Right lobe of liver (tissue), 6 donors: ENCODE measurements at regions not wholly inside any gene's neighbourhood (a gene's known extent, or its start where the extent isn't known, plus 50 kb on each side); places are given as distances from the start of the nearest gene placed in this dataset.

ENCODE experiments used
- ATAC-seq, 4 donors: fragments of 200-7000 bp; cut with Tn5 transposase; one replicate each; pipeline ENCODE4 v1.9.1; 2020; ENCODE audit warnings: mild to moderate bottlenecking in 4 of 4, moderate library complexity in 4 of 4
- DNase-seq, 3 donors: peaks; one replicate each; pipeline ENCODE4 v3.0.0-alpha.2; 2020
- H3K27ac ChIP-seq, 3 donors: fragments of 200-600 bp; one replicate each; pipeline ENCODE4 v1.8.0; 2022
- H3K27me3 ChIP-seq, 2 donors: fragments of 200-600 bp; one replicate each; pipeline ENCODE4 v1.8.0; 2022
- H3K36me3 ChIP-seq, 4 donors: fragments of 200-600 bp; sonication (generic) in 1 of 4; one replicate each; pipeline versions ENCODE4 v1.5.1 to v1.8.0; 2017 to 2022; ENCODE audit warnings: control low read depth in 1 of 4
- H3K4me1 ChIP-seq, 4 donors: fragments of 200-600 bp; sonication (generic) in 1 of 4; one replicate each; pipeline versions ENCODE4 v1.5.1 to v1.8.0; 2017 to 2022; ENCODE audit warnings: control low read depth in 1 of 4
- H3K4me3 ChIP-seq, 3 donors: fragments of 200-600 bp; one replicate each; pipeline ENCODE4 v1.8.0; 2022
- H3K9me3 ChIP-seq, 4 donors: fragments of 200-600 bp; sonication (generic) in 1 of 4; one replicate each; pipeline versions ENCODE4 v1.5.1 to v1.8.0; 2017 to 2022; ENCODE audit warnings: control low read depth in 1 of 4
- POLR2A ChIP-seq: fragments of 450-650 bp; IDR thresholded peaks from one replicate; pipeline ENCODE4 v1.6.1; 2017; ENCODE audit warnings: antibody characterized with exemption, mild to moderate bottlenecking
- WGBS: methylation state at CpG from one replicate; pipeline ENCODE4 v1.1.6; 2018; ENCODE audit warnings: low coverage, low lambda C conversion rate; ENCODE audit not compliant: insufficient coverage; ENCODE audit errors: missing lambda C conversion rate; 5-methylcytosine and 5-hydroxymethylcytosine counted together
- intact Hi-C, 2 donors: fragments of 100-400 bp; cut with DNase I; formaldehyde crosslinking; loops; one replicate each; pipeline versions ENCODE4 v1.11.2 to v1.14.1; 2022
- TF ChIP-seq, protein P1 (sequence below), 4 donors: fragments of 200-600 bp in 3 of 4; fragments of 450-650 bp in 1 of 4; IDR thresholded peaks; one replicate each; pipeline versions ENCODE4 v1.5.1 to v1.8.0; 2016 to 2022; ENCODE audit warnings: antibody characterized with exemption in 4 of 4, mild to moderate bottlenecking in 2 of 4
- donor health status: DM: no; HTN: yes; CAD: no.
- donor health status: DM: no; HTN: no; CAD: no.
- donor health status: DM: no; HTN: no; CAD: no.
- donor health status: DM: no; HTN: yes; CAD: no.
- donor health status: DM: no; HTN: yes; CAD: no.

DNA sequence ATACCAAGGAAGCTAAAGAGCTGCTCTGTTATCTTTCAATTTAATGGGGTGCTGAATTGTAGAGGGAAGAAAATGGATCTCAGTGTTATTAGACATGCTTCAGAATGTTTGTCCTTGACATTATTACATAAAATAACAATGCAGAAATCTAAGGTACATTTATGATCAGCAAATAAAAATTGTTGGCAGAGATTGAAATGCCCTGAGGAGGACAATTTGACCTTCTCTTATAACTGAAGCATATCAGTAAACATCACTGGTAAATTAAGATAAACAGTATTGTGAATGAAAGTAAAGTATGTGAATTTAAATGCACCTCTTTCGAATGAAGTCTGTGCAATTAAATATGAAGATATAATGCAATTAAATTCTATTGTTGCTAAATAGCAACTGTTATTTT is 1362.1 kb upstream of the ATXN8OS start:
- H3K27me3 ChIP-seq = no peaks in the 10 kb centered on the region
- 33% methylated on average over 1 of the region's 1 CpG for WGBS
- TF ChIP-seq POLR2A = no peak
- TF ChIP-seq, protein P1, sequence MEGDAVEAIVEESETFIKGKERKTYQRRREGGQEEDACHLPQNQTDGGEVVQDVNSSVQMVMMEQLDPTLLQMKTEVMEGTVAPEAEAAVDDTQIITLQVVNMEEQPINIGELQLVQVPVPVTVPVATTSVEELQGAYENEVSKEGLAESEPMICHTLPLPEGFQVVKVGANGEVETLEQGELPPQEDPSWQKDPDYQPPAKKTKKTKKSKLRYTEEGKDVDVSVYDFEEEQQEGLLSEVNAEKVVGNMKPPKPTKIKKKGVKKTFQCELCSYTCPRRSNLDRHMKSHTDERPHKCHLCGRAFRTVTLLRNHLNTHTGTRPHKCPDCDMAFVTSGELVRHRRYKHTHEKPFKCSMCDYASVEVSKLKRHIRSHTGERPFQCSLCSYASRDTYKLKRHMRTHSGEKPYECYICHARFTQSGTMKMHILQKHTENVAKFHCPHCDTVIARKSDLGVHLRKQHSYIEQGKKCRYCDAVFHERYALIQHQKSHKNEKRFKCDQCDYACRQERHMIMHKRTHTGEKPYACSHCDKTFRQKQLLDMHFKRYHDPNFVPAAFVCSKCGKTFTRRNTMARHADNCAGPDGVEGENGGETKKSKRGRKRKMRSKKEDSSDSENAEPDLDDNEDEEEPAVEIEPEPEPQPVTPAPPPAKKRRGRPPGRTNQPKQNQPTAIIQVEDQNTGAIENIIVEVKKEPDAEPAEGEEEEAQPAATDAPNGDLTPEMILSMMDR (IDR thresholded peaks at IDR 0.05) = no peak
- no peaks in the 10 kb centered on the region for H3K36me3 ChIP-seq
- no peaks in the 10 kb centered on the region for H3K9me3 ChIP-seq
- intact Hi-C loops = no loop called here
- H3K4me3 ChIP-seq = no peak overlapping the region
- no peak for DNase-seq
- ATAC-seq = no peak
- H3K4me1 ChIP-seq = no peaks in the 10 kb centered on the region
- H3K27ac ChIP-seq = no peak overlapping the region

DNA sequence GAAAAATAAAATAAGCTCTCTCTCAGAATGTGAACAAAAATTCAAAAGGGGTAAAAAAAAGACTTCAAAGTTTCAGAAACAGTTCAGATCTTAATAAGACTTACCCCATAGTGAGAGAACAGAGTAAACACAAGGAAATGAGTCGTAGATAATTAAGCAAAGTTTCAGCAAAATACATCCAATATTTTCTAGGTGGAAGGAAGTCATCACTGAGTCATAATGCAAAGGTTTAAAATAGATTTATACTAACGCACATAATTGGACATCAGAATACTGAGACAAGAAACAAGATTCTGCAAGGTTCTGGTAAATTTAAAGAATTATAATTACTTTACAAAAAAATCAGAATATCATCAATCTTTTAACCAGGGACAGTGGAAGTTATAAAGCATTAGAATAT is 1370.7 kb upstream of the ATXN8OS start:
- WGBS = 18% methylated on average over 2 of the region's 2 CpGs
- no peaks in the 10 kb centered on the region for H3K36me3 ChIP-seq
- intact Hi-C loops = no loop called here
- H3K4me1 ChIP-seq = no peaks in the 10 kb centered on the region
- H3K27ac ChIP-seq = no peak overlapping the region
- DNase-seq (no peak), ATAC-seq (no peak)
- TF ChIP-seq, protein P1 (IDR thresholded peaks at IDR 0.05) = no peak
- no peak for TF ChIP-seq POLR2A
- no peak overlapping the region for H3K4me3 ChIP-seq
- H3K27me3 ChIP-seq = no peaks in the 10 kb centered on the region
- no peaks in the 10 kb centered on the region for H3K9me3 ChIP-seq

DNA sequence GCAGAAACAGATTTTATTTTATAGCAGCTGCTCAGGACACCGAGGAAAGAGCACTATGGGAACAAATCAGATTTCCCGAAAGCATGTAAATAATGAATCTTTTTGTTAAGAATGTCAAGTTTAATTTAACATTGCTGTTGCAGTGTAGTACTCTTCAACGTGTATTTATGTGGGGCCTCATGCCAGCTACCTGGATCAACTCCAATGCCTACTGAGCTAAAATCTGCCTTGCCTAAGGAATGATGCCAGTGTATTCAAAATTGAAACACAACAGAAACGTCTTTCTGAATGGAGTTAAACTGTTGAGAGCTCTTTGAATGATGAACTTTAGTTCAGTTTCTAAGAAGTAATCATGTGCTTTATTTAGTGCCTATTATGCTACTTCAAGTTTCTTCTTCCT is 1379.8 kb upstream of the ATXN8OS start:
- Histone ChIP-seq H3K9me3 (no peaks in the 10 kb centered on the region), H3K4me1 (no peaks in the 10 kb centered on the region), H3K4me3 (no peak overlapping the region), H3K27me3 (no peaks in the 10 kb centered on the region), H3K27ac (no peak overlapping the region), H3K36me3 (no peaks in the 10 kb centered on the region)
- WGBS = 44% methylated on average over 4 of the region's 4 CpGs
- DNase-seq = no peak
- intact Hi-C loops = no loop called here
- TF ChIP-seq, protein P1 (IDR thresholded peaks at IDR 0.05) = no peak
- no peak for ATAC-seq

DNA sequence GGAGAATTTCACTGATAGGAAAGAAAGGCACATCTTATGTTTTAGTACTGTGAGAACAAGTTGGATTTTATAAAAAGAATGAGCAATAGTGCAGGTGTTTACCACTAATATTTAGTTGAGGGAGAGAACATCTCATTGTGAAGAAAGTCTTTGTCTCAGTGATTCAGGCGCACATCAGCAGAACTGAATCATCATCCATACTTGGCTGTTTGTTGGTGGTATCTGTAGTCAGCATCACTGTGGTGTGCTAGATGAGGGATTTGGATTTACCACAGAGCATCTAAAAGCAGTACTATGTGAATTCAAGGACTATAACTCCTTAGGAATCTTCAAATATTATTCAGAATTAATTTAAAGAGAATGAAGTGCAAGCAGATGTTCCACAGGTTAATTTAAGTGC is 1380.5 kb upstream of the ATXN8OS start:
- H3K4me3 ChIP-seq = no peak overlapping the region
- H3K9me3 ChIP-seq = no peaks in the 10 kb centered on the region
- ATAC-seq (no peak), DNase-seq (no peak)
- H3K27me3 ChIP-seq = no peaks in the 10 kb centered on the region
- 60% methylated on average over 1 of the region's 1 CpG for WGBS
- H3K36me3 ChIP-seq = no peaks in the 10 kb centered on the region
- no peaks in the 10 kb centered on the region for H3K4me1 ChIP-seq
- intact Hi-C loops = no loop called here
- TF ChIP-seq, protein P1 (IDR thresholded peaks at IDR 0.05) = no peak
- no peak for TF ChIP-seq POLR2A
- no peak overlapping the region for H3K27ac ChIP-seq

DNA sequence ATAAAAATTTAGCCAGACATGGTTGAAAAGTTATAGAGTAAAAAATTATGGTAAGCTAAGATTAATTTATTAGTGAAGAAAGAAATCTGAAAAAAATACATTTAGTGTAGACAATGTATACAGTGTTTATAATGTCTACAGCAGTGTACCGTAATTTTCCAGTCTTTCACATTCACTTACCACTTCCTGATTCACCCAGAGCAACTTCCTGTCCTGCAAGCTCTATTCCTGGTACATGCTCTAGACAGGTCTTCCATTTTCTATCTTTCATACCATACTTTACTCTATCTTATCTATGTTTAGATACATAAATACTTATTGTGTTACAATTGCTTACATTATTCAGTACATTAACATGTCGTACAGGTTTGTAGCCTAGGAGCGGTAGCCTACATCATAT is 1387.8 kb upstream of the ATXN8OS start:
- H3K27ac ChIP-seq = no peak overlapping the region

More for the DNA sequence above, 1387.8 kb upstream of the ATXN8OS start:
- Histone ChIP-seq H3K4me3 (no peak overlapping the region), H3K36me3 (no peaks in the 10 kb centered on the region), H3K27me3 (no peaks in the 10 kb centered on the region), H3K4me1 (no peaks in the 10 kb centered on the region), H3K9me3 (no peaks in the 10 kb centered on the region)
- 86% methylated on average over 3 of the region's 3 CpGs for WGBS
- no peak for TF ChIP-seq POLR2A
- TF ChIP-seq, protein P1 (IDR thresholded peaks at IDR 0.05) = no peak
- intact Hi-C loops = no loop called here
- ATAC-seq = no peak
- DNase-seq = no peak
